HG02970 (cell line): ENCODE measurements at regions not wholly inside any gene's neighbourhood (a gene's known extent, or its start where the extent isn't known, plus 50 kb on each side); places are given as distances from the start of the nearest gene placed in this dataset.
"Not testable (repeated sequence)": the region's sequence is repeated elsewhere in the genome, so short reads cannot be mapped to it uniquely, and the experiment has no call there.

Source experiments
- ATAC-seq: cut with Tn5 transposase; IDR thresholded peaks from one replicate; pipeline ENCODE4 v1.9.1; 2021; ENCODE audit warnings: mild to moderate bottlenecking, moderate library complexity, moderate number of reproducible peaks; ENCODE audit not compliant: unreplicated experiment, low FRiP score

GRCh38 chr13:24563087-24563486, 50.5 kb upstream of the PARP4 start:
- no peak for ATAC-seq

- not testable (repeated sequence) for ATAC-seq
Observed at GRCh38 chr13:24563971-24564370, 51.4 kb upstream of the PARP4 start.

- no peak for ATAC-seq
Observed at GRCh38 chr13:24564881-24565280, 52.3 kb upstream of the PARP4 start.

- ATAC-seq = not testable (repeated sequence)
Observed at GRCh38 chr13:24567593-24567992, 55.0 kb upstream of the PARP4 start.

- ATAC-seq = no peak
Observed at GRCh38 chr13:24574847-24575246, 62.3 kb upstream of the PARP4 start.

- ATAC-seq = not testable (repeated sequence)
Observed at GRCh38 chr13:24580315-24580714, 67.7 kb upstream of the PARP4 start.

- ATAC-seq = not testable (repeated sequence)
Observed at GRCh38 chr13:24581578-24581977, 69.0 kb upstream of the PARP4 start.

GRCh38 chr13:24591697-24592096, 79.1 kb upstream of the PARP4 start:
- not testable (repeated sequence) for ATAC-seq

- not testable (repeated sequence) for ATAC-seq
Observed at GRCh38 chr13:24597906-24598670, 82.1 kb upstream of the ATP12A start.

GRCh38 chr13:24599019-24599791, 81.0 kb upstream of the ATP12A start:
- ATAC-seq = not testable (repeated sequence)

- no peak for ATAC-seq
Observed at GRCh38 chr13:24605923-24606372, 74.3 kb upstream of the ATP12A start.

- ATAC-seq = no peak
Observed at GRCh38 chr13:24606486-24607170, 73.6 kb upstream of the ATP12A start.

GRCh38 chr13:24610956-24611355, 69.3 kb upstream of the ATP12A start:
- no peak for ATAC-seq

- no peak for ATAC-seq
Observed at GRCh38 chr13:24612726-24613125, 67.5 kb upstream of the ATP12A start.

GRCh38 chr13:24613128-24613527, 67.1 kb upstream of the ATP12A start:
- ATAC-seq = no peak

GRCh38 chr13:24613755-24614154, 66.5 kb upstream of the ATP12A start:
- no peak for ATAC-seq

GRCh38 chr13:24614306-24615080, 65.7 kb upstream of the ATP12A start:
- no peak for ATAC-seq

GRCh38 chr13:24615114-24615513, 65.1 kb upstream of the ATP12A start:
- no peak for ATAC-seq

GRCh38 chr13:24615911-24616472, 64.2 kb upstream of the ATP12A start:
- no peak for ATAC-seq

- ATAC-seq = no peak
Observed at GRCh38 chr13:24616514-24616913, 63.7 kb upstream of the ATP12A start.
